GM18861 (cell line): ENCODE measurements at regions not wholly inside any gene's neighbourhood (a gene's known extent, or its start where the extent isn't known, plus 50 kb on each side); places are given as distances from the start of the nearest gene placed in this dataset.

Experiments
- ATAC-seq: cut with Tn5 transposase; IDR thresholded peaks from one replicate; pipeline ENCODE4 v1.9.1; 2021; ENCODE audit not compliant: unreplicated experiment

DNA sequence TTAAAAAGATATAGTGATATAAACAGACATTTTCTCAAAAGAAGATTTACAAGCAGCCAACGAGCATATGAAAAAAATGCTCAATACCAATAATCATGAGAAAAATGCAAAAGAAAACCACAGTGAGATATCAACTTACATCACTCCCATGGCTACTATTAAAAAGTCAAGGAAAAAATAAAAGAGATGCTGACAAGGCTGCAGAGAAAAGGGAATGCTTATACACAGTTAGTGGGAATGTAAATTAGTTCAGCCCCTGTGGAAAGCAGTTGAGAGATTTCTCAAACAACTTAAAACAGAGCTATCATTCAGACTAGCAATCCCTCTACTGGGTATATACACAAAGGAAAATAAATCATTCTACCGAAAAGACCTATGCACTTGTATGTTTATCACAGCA, 97.1 kb upstream of the CARD18 start:
- no peak for ATAC-seq

DNA sequence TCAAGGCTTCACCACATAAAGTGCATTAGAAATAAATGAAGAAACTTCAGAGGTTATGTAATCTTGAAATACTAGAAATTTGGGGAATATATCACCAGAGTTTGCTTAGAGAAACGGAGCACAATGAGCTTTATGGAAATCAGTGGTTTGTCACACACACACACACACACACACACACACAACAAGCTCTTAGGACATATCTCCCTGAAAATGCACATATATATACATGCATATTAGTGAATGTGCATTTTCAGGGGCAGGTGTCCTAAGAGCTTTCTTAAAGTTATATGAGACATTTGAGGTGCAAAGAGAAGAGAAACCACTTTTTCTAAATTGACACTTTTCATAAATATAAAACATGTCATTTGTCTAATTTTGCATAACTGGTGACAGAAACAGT, 93.7 kb upstream of the CARD18 start:
- ATAC-seq, result no peak

DNA sequence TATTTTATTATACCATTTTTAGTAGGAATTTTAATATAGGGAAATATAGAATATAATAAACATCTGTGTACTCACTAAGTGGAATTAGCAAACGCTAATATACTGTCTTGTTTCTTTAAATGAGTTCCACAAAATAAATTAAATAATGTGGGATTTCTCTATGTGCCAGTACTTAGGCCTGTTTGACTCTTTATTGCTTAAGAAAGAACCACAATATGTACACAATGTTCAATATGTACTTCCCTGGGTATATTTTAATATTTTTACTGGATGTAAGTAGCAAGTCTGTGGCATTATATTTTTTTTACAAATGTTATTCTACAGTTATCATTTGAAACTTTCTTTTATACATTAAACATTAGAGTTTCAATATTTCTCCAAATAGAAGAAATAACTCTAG, 92.5 kb upstream of the CARD18 start:
- no peak for ATAC-seq

DNA sequence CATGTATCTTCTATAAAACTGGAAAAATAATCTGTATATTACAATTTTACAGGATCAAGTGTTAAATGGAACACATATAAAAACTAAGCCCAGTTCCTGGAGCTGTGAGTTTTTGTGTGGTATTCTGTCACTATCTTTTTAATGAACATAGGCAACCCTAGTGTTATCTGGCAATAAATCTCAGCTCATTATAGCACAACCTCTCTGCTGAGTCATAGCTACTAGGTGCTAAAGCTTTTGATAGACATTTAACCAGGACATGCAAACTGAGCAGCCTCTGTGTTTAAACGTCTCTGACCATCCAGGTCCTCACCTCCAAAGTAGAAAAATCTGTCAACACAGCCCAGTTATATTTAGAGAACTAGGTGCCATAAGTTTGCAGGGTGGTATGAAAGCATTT, 91.0 kb upstream of the CARD18 start:
- ATAC-seq, result no peak

DNA sequence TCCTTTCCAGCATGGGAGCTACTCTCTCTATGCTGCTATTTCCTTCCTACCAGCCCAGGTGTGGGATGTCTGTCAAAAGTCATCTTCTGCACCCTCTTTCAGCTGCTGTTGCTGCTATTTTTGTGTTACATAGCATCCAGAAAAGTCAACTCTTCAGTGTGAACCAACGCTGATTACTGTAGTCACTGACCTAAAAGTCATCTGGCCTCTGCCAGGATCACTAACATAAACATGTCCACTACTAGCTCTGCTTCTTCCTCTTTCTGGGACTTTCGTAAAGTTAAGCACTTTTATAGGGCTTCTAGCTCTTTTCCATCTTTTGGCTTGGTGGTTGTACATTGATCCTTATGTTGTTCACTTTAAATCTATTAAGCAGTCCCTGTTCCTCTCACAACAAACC, 90.2 kb upstream of the CARD18 start:
- no peak for ATAC-seq

DNA sequence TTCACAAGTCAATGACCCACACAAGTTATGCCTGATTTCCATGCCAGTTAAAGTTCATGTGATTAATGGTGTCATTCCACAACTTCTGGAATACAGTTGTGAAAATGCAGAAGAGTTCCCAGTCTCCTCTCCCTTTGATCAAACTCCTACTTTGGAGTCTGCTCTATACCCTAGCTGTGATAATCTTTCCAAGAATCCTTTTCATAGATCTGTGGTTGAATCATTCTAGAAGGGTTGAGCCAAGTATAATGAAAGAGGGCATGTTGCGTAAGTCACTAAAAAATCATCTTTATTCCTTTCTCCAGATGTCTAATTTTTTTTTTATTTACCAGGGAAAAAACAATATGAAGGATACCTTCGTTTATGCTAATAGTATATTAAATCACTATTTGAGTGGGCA, 89.7 kb upstream of the CARD18 start:
- no peak for ATAC-seq

DNA sequence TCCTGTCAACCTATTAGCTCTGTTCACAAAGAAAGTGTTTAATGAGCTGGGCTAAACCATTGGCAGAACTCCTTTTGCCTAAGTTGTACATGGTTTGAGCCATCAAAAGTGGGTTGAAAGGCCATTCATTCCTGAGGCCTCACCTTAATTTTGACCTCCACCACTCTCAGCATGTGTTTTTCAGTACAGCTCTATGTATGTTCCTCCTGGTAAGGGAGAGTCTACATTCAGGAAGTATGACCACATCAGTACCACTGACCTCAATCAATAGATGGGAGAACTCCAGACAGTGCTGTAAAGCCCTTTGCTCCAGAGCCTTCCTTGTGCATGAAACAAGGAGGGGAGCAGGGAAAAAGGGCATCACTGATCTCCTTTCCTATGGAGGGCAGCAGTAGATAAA, 87.8 kb upstream of the CARD18 start:
- no peak for ATAC-seq

DNA sequence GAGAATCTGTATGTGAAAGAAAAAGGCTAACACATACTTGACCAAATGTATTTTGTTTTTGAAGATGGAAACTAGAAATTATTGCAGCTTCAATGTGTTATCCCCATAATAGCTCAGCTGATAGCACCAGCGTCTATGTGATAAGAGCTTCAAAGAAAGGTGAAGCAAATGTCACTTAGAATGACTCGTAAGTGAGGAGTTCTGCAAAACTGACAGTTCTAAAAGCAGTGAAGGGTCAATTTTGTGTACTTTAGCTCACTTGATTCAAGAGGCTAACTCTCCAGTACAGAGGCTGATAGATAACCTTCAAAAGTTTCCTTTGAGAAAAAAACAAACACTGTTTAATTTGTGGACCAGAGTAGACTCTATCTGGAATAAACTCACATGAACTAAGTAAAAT, 87.2 kb upstream of the CARD18 start:
- ATAC-seq, result no peak

DNA sequence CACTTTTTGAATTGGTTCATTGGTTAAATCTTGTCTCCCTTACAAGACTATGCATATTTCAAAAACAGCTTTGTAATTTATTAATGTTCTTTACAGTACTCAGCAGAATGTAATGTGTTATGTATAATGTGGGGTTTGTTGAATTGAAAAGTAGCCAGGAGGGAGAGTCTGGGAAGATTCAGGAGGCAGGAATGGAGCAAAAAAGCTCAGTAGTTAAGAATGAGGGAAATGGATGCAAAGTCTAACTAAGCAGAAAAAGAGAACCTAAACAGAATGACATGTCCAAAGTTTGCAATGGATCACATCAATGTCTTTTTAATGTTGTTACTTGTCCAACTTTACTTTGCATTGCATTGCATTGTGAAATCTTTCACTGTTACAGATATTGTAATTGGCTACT, 86.5 kb upstream of the CARD18 start:
- ATAC-seq, result no peak

DNA sequence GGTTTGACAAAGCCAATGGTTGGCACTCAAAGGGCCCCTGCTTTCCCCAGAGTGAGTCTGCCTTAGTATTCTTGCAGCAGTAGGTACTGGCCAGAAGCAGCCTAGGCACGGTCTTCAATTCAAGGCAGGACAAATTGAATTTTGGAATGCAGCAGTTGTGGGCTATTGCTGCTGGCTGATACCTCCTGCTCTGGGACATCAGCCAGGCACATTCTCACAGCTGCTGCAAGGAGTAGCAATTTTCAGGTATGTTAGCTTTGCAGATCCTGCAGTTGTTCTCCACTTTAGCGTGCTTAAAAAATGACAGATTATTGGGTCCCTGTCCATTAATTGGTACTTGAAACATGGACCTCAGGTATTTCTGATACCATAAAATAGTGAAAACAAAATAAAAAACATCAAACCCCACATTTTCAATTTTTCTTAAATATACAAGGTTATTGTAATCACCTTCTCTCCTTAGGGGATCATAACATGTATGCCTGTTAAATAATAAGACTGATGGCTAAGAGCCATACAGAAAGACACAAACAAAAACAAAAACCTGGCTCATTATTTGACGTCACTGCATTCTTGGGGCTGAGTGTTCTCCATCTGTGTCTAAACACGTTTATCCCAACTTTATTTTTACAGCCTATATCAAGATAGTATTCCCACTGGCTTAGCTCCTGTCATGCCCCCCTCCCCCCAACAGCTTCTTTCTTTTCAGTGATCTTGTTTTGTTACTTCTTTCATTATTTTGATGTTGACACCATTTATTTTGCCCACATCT, 85.1 kb upstream of the CARD18 start:
- no peak for ATAC-seq

DNA sequence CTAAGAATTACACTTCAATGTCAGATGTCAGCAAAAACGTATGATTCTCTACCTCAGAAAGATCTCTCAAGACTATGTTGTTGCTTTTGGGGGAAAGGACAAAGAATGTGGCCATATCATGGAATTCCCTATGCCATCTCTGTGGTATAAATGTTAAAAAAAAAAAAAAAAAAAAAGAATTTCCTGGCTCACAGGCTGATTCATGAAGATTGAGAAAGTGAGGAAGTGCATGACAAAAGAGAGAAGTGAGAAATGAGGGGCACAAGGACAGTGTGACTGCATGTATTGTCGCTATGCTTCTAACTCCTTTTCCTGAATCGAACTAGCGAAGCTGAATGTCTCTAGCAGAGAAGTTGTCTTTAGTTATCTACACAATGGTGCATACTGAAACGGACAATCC, 80.6 kb upstream of the CARD18 start:
- no peak for ATAC-seq

DNA sequence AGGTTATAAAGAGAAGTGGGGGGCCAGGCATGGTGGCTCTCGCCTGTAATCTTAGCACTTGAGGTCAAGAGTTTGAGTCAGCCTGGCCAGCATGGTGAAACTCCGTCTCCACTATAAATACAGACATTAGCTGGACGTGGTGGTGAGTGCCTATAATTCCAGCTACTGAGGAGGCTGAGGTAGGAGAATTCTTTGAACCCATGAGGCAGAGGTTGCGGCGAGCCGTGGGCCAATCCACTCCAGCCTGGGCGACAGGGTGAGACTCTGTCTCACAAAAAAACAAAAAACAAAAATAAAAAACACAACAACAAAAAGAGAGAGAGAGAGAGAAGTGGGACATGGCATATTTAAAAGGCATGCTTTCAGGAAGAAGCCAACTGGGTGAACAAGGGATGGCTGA, 80.1 kb upstream of the CARD18 start:
- no peak for ATAC-seq

DNA sequence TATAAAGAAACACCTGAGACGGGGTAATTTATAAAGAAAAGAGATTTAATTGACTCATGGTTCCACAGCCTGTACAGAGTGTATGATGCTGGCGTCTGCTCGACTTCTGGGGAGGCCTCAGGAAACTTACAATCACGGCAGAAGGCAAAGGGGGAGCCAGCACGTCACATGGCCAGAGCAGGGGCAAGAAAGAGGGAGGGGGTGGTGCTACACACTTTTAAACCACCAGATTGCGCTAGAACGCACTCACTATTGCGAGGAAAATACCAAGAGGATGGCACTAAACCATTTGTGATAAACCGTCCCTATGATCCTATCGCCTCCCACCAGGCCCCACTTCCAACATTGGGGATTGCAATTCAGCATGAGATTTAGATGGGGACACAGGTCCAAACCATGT, 79.7 kb upstream of the CARD18 start:
- no peak for ATAC-seq

DNA sequence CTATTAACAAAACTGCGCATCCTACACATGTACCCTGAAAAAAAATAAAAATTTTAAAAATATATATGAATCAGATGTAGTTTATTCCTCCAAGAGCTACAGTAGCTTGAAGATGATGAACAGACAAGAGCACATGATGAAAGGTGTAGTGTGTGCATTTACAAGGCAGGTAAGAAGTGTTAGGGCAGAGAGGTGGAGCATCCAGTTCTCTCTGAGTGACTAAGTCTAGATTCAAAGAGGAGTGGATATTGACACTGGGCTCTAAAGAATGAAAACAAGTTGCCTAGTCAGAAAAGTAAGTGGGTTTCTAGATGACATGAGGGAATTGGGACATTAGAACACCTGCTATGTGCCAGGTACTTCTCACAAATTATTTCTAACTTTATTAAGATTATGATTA, 76.0 kb upstream of the CARD18 start:
- ATAC-seq, result no peak

DNA sequence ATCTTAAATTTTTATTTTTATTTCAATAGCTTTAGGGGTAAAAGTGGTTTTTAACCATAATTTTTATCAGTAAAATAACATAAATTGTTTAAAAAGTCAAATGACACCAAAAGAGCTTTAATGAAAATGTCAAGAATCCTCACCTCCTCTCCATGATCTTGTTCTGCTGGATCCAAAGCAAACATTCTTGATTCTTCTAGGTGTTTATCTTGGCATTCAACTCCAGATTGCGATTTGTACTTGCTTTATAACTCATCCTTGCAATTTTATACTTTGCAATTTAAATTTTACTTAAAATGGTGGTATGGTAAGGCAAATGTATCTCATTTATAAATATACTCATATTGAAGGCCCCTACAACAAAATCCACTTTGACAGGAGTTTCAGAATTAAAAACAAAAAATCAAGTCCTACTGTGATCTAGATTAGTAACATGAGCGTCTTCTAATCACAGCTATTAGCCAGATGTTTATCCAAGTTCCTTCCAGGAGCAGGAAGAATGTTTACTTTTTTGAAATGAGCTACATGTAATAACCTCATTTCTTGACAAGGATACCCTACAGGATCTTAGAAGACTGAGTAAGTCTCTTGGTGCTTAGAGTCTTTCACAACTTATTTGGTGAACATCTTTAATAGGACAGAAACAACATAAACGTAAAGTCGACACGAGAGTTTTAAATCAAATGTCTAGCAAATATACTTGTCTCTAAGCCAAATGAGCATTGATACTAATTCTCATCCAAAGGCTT, 72.4 kb upstream of the CARD18 start:
- no peak for ATAC-seq

DNA sequence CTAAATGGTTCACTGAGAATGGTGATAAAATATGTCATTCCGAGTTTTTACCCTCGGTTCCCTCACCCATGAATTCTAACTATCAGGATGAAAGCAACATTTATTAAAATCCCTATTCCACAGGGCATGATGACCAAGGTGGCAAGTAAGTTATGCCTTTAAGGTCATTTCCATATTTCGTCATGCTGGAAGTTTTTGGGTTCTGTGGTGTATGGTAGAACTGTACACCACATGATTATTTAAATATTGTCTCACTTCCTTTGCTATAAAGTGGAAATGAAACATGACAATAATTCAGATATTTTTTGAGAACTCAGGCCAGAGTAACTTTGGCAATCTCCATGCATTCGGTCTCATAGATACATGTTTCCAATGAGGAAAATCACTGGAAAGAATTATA, 68.5 kb upstream of the CARD18 start:
- no peak for ATAC-seq

DNA sequence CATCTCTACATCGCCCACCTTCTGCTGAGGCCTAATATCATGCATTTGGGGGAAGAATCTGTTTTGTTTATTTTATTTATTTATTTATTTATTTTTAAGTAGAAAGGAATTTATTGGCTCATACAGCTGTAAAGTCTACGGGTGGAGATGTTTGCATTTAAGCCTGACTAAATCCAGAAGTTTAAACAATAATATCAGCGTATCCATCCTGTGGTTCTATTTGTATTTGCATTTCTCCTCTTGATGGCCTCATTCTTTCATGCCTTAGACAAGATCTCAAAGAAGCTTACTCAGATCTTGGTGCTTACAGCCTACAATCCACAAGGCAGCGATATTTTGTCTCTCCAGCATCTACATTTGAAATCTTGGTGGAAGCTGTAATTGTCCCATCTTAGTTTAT, 67.1 kb upstream of the CARD18 start:
- no peak for ATAC-seq

DNA sequence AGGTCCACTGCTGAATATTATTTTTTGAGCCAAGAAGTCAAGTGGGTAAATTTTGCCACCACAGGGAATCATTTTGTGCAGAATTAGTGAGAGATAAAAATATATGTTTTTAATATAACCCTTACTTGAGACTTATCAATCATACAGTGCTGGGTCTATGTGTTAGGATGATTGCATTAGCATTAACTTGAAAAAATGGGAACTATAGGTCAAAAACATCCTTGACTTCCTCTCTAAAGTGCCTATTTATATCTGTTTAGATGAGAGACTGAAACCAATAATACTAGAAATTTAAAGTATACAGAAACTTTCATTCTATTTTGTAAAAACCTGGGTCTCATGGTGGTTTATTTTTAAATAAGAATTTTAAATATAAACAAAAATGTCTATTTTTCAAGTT, 65.1 kb upstream of the CARD18 start:
- no peak for ATAC-seq

DNA sequence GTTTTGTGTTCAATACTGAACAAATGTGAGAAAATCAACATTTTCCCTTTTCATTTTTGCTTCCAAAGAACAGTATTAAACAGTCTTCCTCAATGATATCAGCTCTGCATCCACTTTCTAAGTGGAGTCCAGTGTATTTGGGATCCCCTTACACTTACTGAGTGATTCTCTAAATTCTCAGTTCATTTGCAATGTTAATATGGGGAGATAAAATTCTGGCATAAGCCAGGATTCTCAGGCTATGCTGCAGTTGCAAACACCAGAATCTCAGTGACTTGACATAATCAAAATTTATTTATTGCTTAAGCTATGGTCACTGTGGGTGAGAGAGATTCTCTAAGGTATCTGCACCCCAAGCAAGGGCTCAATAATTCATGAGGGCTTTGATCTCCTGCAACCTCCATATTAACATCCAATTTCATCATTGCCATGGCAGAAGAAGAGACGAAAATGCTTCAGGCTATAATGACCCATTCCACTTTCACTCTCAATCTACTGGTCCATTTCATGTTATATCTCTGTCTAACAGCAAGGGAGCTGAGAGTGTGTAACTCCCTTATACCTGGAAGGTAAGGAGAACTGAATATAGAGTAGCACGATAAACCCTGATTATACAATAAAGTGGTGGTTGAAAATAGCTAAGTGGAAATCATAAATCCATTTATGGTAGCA, 64.1 kb upstream of the CARD18 start:
- ATAC-seq, result no peak

DNA sequence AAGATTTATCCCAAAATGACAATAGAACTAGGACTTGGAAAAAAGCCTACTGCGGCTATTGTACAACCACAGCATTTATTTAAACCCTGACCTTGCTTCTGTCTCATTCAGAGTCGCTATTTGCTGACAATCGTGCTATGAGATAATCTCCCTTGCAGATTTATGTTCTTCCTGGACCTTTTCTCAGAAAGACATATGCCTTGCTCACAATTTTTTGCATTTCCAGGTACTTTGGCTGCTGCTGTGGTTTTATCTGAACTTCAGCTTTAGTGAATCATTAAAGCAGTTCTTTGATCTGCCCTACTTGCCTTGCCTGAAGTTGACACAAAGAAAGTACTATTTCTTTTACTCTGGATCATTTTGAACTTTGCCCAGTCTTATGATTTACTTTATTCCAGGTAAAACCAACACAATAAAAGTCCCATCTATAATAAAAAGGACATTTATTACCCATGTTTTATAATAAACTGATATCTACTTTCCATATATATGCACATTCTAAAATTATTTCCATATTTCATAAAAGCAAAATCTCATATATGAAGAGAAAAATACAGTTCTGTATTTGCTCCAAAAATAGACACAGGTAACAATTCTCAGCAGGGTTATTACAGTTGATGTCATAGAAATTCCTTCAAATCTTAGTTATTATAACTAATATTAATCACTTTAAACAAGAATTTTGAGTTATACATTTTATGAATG, 63.4 kb upstream of the CARD18 start:
- ATAC-seq, result no peak

DNA sequence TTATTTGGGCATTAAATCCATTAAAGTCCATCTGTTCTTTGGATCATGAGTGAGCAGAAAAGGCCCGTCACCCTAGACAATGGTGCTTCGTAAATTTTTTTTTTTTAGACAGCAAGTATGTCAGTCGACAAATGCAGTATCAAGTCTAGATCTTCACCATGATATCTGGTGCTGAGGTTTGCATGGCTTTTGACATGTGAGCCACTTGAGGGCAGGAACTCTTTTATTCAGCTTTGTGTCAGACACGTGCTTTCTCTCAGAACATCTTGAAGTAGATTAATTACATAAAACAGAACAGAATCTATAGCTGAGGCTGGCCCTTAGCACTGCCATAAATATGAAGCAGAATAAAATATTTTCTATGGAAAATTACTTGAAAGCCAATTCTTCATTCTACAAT, 62.9 kb upstream of the CARD18 start:
- no peak for ATAC-seq

DNA sequence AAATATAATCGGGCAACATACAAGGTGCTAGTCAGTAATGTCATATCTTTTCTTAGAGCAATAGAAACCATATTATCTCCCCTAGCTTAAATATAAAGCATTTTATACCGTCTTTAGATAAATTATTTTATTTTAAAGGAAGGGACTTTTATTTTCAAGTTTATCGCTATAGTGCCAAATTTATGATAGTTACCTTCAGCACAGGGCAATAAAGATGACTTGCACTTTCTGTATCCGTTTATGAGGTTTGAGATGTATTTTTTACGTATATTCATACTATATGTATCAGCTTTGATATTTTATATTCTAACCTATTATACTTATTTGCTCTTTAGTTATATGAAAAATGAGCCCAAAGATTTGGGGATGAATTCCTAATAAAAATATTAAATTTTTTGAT, 61.6 kb upstream of the CARD18 start:
- no peak for ATAC-seq
